Heart right ventricle (tissue), 16 donors: ENCODE measurements at regions not wholly inside any gene's neighbourhood (a gene's known extent, or its start where the extent isn't known, plus 50 kb on each side); places are given as distances from the start of the nearest gene placed in this dataset.

Experiments
- ATAC-seq, 8 donors: fragments of 200-7000 bp; cut with Tn5 transposase; one replicate each; pipeline ENCODE4 v1.9.1; 2020; ENCODE audit warnings: mild to moderate bottlenecking in 8 of 8, moderate library complexity in 8 of 8, moderate number of reproducible peaks in 1 of 8
- DNase-seq, 2 donors: peaks; one replicate each; pipeline ENCODE4 v3.0.0-alpha.2; 2020
- H3K27ac ChIP-seq, 10 donors: fragments of 200-600 bp; sonication (generic) in 2 of 10; one replicate each; pipeline versions ENCODE4 v1.5.0 to v1.8.0; 2020 to 2022; ENCODE audit warnings: mild to moderate bottlenecking in 3 of 10
- H3K27me3 ChIP-seq, 7 donors: fragments of 200-600 bp; one replicate each; pipeline ENCODE4 v1.8.0; 2021 to 2022; ENCODE audit warnings: mild to moderate bottlenecking in 2 of 7
- H3K36me3 ChIP-seq, 9 donors: fragments of 200-600 bp; sonication (generic) in 1 of 9; one replicate each; pipeline versions ENCODE4 v1.5.0 to v1.8.0; 2020 to 2022; ENCODE audit warnings: mild to moderate bottlenecking in 2 of 9
- H3K4me1 ChIP-seq, 9 donors: fragments of 200-600 bp; sonication (generic) in 1 of 9; one replicate each; pipeline versions ENCODE4 v1.5.0 to v1.8.0; 2020 to 2022; ENCODE audit warnings: mild to moderate bottlenecking in 4 of 9
- H3K4me3 ChIP-seq, 10 donors: fragments of 200-600 bp; sonication (generic) in 2 of 10; one replicate each; pipeline versions ENCODE4 v1.5.0 to v1.8.0; 2020 to 2022; ENCODE audit warnings: mild to moderate bottlenecking in 7 of 10, moderate library complexity in 2 of 10
- H3K9me3 ChIP-seq, 11 donors: fragments of 200-600 bp in 10 of 11; sonication (generic) in 2 of 11; one replicate each; pipeline versions ENCODE4 v1.5.0 to v1.8.0; 2013 to 2022; ENCODE audit warnings: mild to moderate bottlenecking in 2 of 11, control low read depth in 1 of 11, moderate library complexity in 1 of 11
- CTCF ChIP-seq, 9 donors: fragments of 200-600 bp; sonication (generic) in 2 of 9; IDR thresholded peaks; one replicate each; pipeline versions ENCODE4 v1.5.0 to v1.8.0; 2021 to 2022; ENCODE audit warnings: antibody characterized with exemption in 9 of 9, mild to moderate bottlenecking in 5 of 9, moderate library complexity in 1 of 9
- WGBS, 2 donors: extraction: QIAGEN DNeasy Blood & Tissue Kit; methylation state at CpG; one replicate each; pipeline ENCODE4 v1.1.7; 2013; ENCODE audit warnings: inconsistent platforms in 1 of 2; 5-methylcytosine and 5-hydroxymethylcytosine counted together
- intact Hi-C, 10 donors: fragments of 100-400 bp; cut with DNase I; formaldehyde crosslinking; loops; one replicate each; pipeline versions ENCODE4 v1.11.1 to v1.14.2; 2022
- donor health status: Arrhythmogenic right ventricular cardiomyopathy.
- donor health status: ischemic (EF 13 %, LVEDD 7.1; RV severe dilation, severe dysfunction).
- donor health status: healthy with polysubstance abuse.
- donor health status: DM: no; HTN: yes; CAD: no.
- donor health status: DM: no; HTN: no; CAD: no.
- donor health status: ischemic (EF 25% LVEDD 6.9; RV normal size, moderate dysfunction).
- donor health status: ischemic (EF 25% LVEDD 5.7; RV mildly dilated, moderate dysfunction).
- donor health status: healthy.
- donor health status: DM: yes; HTN: yes; CAD: no.
- donor health status: Ischemic cardiomyopathy.
- donor health status: ischemic (EF 35%, LVEDD 5.7; RV mildly dilated, moderate dysfunction).
- donor health status: nonischemic (EF 11% LVEDD 7.7; RV severe dilation, severe dysfunction).
- donor health status: DM: yes; HTN: yes; CAD: no.
- donor health status: PGD.
- donor health status: ischemic (EF 29% LVEDD 5.4; RV normal size, mild dysfunction).
- donor health status: nonischemic (EF 23%, LVEDD 6.1; RV moderate dilation, normal function).

- DNase-seq (no peak), ATAC-seq (no peak)
- Histone ChIP-seq H3K9me3 (no peaks in the 10 kb centered on the region), H3K36me3 (no peaks in the 10 kb centered on the region), H3K4me3 (no peak overlapping the region), H3K27ac (no peak overlapping the region), H3K4me1 (no peaks in the 10 kb centered on the region), H3K27me3 (no peaks in the 10 kb centered on the region)
- WGBS, 2 donors: 55 to 63% methylated on average over 2 of the region's 2 CpGs
- no peak for TF ChIP-seq CTCF (IDR thresholded peaks at IDR 0.05)
- intact Hi-C loops: no loop called here
These were observed 745.2 kb upstream of the GCFC2 start for GRCh38 chr2:76455910-76456309.

GRCh38 chr2:76450024-76450475 lies 739.3 kb upstream of the GCFC2 start:
- Histone ChIP-seq H3K9me3 (peaks cover 0 to 3% (median 0%) of the 10 kb centered on the region in 11 donors), H3K27me3 (no peaks in the 10 kb centered on the region), H3K4me3 (no peak overlapping the region), H3K4me1 (no peaks in the 10 kb centered on the region), H3K27ac (no peak overlapping the region), H3K36me3 (no peaks in the 10 kb centered on the region)
- WGBS, 2 donors: 59 to 70% methylated on average over 1 of the region's 1 CpG
- intact Hi-C loops: no loop called here
- TF ChIP-seq CTCF (IDR thresholded peaks at IDR 0.05): no peak
- DNase-seq: no peak
- ATAC-seq: no peak

- intact Hi-C loops: no loop called here
- Histone ChIP-seq H3K27me3 (no peaks in the 10 kb centered on the region), H3K36me3 (no peaks in the 10 kb centered on the region), H3K4me1 (no peaks in the 10 kb centered on the region), H3K27ac (no peak overlapping the region), H3K9me3 (peaks cover 0 to 7% (median 0%) of the 10 kb centered on the region in 11 donors), H3K4me3 (no peak overlapping the region)
- no peak for DNase-seq
- WGBS, 2 donors: 97 to 100% methylated on average over 1 of the region's 1 CpG
- TF ChIP-seq CTCF (IDR thresholded peaks at IDR 0.05): no peak
- ATAC-seq: no peak
These were observed 738.2 kb upstream of the GCFC2 start for GRCh38 chr2:76448956-76449355.

- no peak for ATAC-seq
- no peak for TF ChIP-seq CTCF (IDR thresholded peaks at IDR 0.05)
- intact Hi-C loops: no loop called here
These were observed 736.6 kb upstream of the GCFC2 start for GRCh38 chr2:76447294-76447693.

More at GRCh38 chr2:76447294-76447693, 736.6 kb upstream of the GCFC2 start:
- no peaks in the 10 kb centered on the region for H3K4me1 ChIP-seq
- H3K27me3 ChIP-seq: no peaks in the 10 kb centered on the region
- DNase-seq: no peak
- H3K27ac ChIP-seq: no peak overlapping the region
- 64 to 75% methylated on average over 3 of the region's 3 CpGs for WGBS, 2 donors
- no peaks in the 10 kb centered on the region for H3K36me3 ChIP-seq
- peaks cover 0 to 14% (median 0%) of the 10 kb centered on the region in 11 donors for H3K9me3 ChIP-seq
- H3K4me3 ChIP-seq: no peak overlapping the region
